Ovary (tissue), 7 donors: ENCODE measurements at regions not wholly inside any gene's neighbourhood (a gene's known extent, or its start where the extent isn't known, plus 50 kb on each side); places are given as distances from the start of the nearest gene placed in this dataset.

Experiments
- DNase-seq, 5 donors: peaks; one replicate each; pipeline ENCODE4 v3.0.0-alpha.2; 2019 to 2020
- H3K27ac ChIP-seq, 2 donors: fragments of 200-600 bp; one replicate each; pipeline versions ENCODE4 v1.5.1 to v1.8.0; 2019 to 2022
- H3K27me3 ChIP-seq: fragments of 200-600 bp; one replicate; pipeline ENCODE4 v1.8.0; 2022
- H3K36me3 ChIP-seq: fragments of 200-600 bp; sonication (generic); one replicate; pipeline ENCODE4 v1.5.1; 2019
- H3K4me1 ChIP-seq: one replicate; pipeline ENCODE4 v1.8.1; 2013; ENCODE audit warnings: mild to moderate bottlenecking, moderate library complexity; ENCODE audit not compliant: insufficient read depth
- H3K4me3 ChIP-seq: fragments of 200-600 bp; sonication (generic); one replicate; pipeline ENCODE4 v1.5.1; 2017
- H3K9me3 ChIP-seq, 2 donors: fragments of 200-600 bp in 1 of 2; sonication (generic) in 1 of 2; one replicate each; pipeline versions ENCODE4 v1.5.1 to v1.8.1; 2013 to 2019; ENCODE audit warnings: mild to moderate bottlenecking in 1 of 2, moderate library complexity in 1 of 2
- EP300 ChIP-seq: sonication (generic); formaldehyde crosslinking; IDR thresholded peaks from one replicate; pipeline ENCODE4 v1.6.1; 2017; ENCODE audit warnings: antibody characterized with exemption
- POLR2A ChIP-seq: fragments of 450-650 bp; IDR thresholded peaks from one replicate; pipeline ENCODE4 v1.6.1; 2017; ENCODE audit warnings: antibody characterized with exemption, mild to moderate bottlenecking, moderate library complexity
- WGBS, 3 donors: extraction: QIAGEN DNeasy Blood & Tissue Kit in 1 of 3; methylation state at CpG; one replicate each; pipeline versions ENCODE4 v1.1.5 to v1.1.7; 2013 to 2017; 5-methylcytosine and 5-hydroxymethylcytosine counted together
- intact Hi-C, 4 donors: fragments of 100-400 bp; cut with DNase I; formaldehyde crosslinking; loops; one replicate each; pipeline versions ENCODE4 v1.11.0 to v1.15.1; 2022 to 2023
- TF ChIP-seq, protein P1 (sequence below), 3 donors: fragments of 450-650 bp in 2 of 3; fragments of 200-600 bp in 1 of 3; IDR thresholded peaks; one replicate each; pipeline versions ENCODE4 v1.5.1 to v1.8.0; 2016 to 2022; ENCODE audit warnings: antibody characterized with exemption in 3 of 3, mild to moderate bottlenecking in 1 of 3
- donor health status: DM: no; HTN: no; CAD: no; lungs with moderate emphysema.
- donor health status: DM: no; HTN: no; CAD: no.
- donor health status: Bipolar disorder and iron deficiency.
- donor health status: DM: no; HTN: no; CAD: no.
- donor health status: DM: yes; HTN: yes; CAD: no.

DNA sequence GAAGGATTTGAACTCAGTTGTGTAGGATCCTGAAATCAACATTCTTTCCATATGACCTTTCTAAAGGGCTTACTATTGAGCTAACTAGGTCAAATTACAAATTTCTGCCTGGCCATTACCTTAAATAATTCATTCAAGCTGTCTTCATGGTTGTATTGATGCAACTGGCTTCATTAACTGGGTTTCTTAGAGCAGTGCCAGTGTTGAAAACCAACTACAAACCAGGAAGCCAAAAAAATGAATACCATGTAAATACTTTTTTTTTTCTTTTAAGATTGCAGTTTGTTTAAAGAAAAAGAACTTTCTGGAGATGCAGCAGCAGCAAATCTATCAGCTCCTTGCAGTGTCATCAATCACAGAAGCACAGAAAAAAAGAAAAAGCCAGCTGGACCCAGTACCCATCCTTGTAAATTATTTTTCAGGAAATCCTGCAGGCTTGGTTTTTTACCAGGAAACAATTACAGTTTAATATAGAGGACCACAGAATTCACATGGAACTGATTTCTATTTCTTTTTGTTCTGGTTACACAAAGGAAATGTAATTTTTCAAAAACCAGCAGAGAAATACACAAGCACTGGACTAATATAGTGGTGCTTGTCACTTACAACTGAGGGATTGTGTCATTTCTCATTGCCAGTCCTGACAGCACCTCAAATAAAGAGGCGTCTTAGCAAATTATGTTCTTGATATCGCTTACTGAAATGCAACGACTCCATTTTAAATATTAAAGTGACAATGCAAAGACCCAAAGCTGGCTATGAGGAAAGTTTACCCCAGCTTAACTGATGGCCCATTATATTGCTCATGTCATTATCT is 131.9 kb downstream of the TMEM26 start:
- Histone ChIP-seq H3K9me3 (no peaks in the 10 kb centered on the region), H3K27ac (no peak overlapping the region), H3K36me3 (no peaks in the 10 kb centered on the region), H3K4me3 (no peak overlapping the region), H3K4me1 (no peaks in the 10 kb centered on the region), H3K27me3 (no peaks in the 10 kb centered on the region)
- intact Hi-C loops: loop anchor here in 1 of 4 donors (5.0 kb wide), 1 partner anchor 294 kb away; no protein-coding TSS in a partner anchor
- TF ChIP-seq, protein P1, sequence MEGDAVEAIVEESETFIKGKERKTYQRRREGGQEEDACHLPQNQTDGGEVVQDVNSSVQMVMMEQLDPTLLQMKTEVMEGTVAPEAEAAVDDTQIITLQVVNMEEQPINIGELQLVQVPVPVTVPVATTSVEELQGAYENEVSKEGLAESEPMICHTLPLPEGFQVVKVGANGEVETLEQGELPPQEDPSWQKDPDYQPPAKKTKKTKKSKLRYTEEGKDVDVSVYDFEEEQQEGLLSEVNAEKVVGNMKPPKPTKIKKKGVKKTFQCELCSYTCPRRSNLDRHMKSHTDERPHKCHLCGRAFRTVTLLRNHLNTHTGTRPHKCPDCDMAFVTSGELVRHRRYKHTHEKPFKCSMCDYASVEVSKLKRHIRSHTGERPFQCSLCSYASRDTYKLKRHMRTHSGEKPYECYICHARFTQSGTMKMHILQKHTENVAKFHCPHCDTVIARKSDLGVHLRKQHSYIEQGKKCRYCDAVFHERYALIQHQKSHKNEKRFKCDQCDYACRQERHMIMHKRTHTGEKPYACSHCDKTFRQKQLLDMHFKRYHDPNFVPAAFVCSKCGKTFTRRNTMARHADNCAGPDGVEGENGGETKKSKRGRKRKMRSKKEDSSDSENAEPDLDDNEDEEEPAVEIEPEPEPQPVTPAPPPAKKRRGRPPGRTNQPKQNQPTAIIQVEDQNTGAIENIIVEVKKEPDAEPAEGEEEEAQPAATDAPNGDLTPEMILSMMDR (IDR thresholded peaks at IDR 0.05): no peak
- TF ChIP-seq EP300 (no peak), POLR2A (no peak)
- no peak for DNase-seq
- WGBS, 3 donors: 74 to 79% (median 78%) methylated on average over 3 of the region's 3 CpGs

- no peaks in the 10 kb centered on the region for H3K36me3 ChIP-seq
- WGBS, 3 donors: 92 to 98% (median 98%) methylated on average over 5 of the region's 5 CpGs
- no peak for DNase-seq
- TF ChIP-seq EP300 (no peak), POLR2A (no peak)
- TF ChIP-seq, protein P1 (IDR thresholded peaks at IDR 0.05): no peak
- H3K4me3 ChIP-seq: no peak overlapping the region
- no peaks in the 10 kb centered on the region for H3K27me3 ChIP-seq
- H3K4me1 ChIP-seq: no peaks in the 10 kb centered on the region
- no peak overlapping the region for H3K27ac ChIP-seq
- intact Hi-C loops: loop anchor here in 1 of 4 donors (5.0 kb wide), 1 partner anchor 293 kb away; no protein-coding TSS in a partner anchor
- H3K9me3 ChIP-seq: no peaks in the 10 kb centered on the region
Measured at GRCh38 chr10:61320257-61320587, 133.0 kb downstream of the TMEM26 start.

DNA sequence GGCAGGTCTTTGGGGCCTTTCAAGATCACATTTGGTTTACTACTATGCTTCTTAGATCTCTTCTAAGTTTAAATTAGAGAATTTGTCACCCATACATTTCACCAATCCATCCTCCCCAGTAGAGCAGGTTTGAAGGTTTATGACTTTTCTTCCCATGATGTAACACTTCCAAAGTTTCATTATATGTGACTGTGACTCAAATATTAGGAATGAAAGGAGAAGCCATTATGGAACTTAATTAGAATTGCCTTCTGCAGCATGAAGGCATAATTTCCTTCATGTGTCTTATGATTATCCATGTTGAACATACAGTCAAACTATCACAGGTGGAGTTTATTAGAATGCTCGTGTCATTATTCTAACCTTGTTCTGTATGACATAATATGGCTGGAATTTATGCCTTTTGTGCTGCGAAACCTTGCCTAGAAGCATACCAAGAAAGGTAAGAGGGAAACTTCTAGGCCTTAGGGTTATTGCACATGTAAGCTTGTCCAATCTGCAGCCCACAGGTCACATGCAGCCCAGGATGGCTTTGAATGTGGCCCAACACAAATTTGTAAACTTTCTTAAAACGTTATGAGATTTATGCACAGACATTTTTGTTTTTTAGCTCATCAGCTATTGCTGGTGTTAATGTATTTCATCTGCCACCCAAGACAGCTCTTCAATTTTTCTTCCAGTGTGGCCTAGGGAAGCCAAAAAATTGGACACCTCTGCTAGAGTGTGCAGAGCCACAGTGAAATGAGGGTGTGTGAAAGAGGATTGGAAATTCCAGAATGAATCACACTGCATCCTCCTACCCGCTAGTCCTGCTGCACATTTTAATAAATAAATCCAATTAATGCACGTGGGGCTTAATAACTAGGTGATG is 133.6 kb downstream of the TMEM26 start:
- no peaks in the 10 kb centered on the region for H3K4me1 ChIP-seq
- intact Hi-C loops: loop anchor here in 1 of 4 donors (5.0 kb wide), 1 partner anchor 292 kb away; no protein-coding TSS in a partner anchor
- no peaks in the 10 kb centered on the region for H3K27me3 ChIP-seq
- no peaks in the 10 kb centered on the region for H3K9me3 ChIP-seq
- TF ChIP-seq, protein P1 (IDR thresholded peaks at IDR 0.05): no peak
- TF ChIP-seq POLR2A (no peak), EP300 (no peak)
- no peak for DNase-seq
- 81 to 89% (median 84%) methylated on average over 5 of the region's 5 CpGs for WGBS, 3 donors
- no peak overlapping the region for H3K27ac ChIP-seq
- H3K4me3 ChIP-seq: no peak overlapping the region
- no peaks in the 10 kb centered on the region for H3K36me3 ChIP-seq

GRCh38 chr10:61318429-61318828 is 134.8 kb downstream of the TMEM26 start:
- Histone ChIP-seq H3K27ac (no peak overlapping the region), H3K36me3 (no peaks in the 10 kb centered on the region), H3K9me3 (no peaks in the 10 kb centered on the region), H3K4me1 (no peaks in the 10 kb centered on the region), H3K27me3 (no peaks in the 10 kb centered on the region), H3K4me3 (no peak overlapping the region)
- intact Hi-C loops: no loop called here
- no peak for TF ChIP-seq EP300
- DNase-seq: no peak
